ENCODE measurements at regions not wholly inside any gene's neighbourhood (a gene's known extent, or its start where the extent isn't known, plus 50 kb on each side); places are given as distances from the start of the nearest gene placed in this dataset.

- no peak for DNase-seq
These were observed 404.9 kb downstream of the GLRX3 start for GRCh38 chr10:130541090-130541489.

DNA sequence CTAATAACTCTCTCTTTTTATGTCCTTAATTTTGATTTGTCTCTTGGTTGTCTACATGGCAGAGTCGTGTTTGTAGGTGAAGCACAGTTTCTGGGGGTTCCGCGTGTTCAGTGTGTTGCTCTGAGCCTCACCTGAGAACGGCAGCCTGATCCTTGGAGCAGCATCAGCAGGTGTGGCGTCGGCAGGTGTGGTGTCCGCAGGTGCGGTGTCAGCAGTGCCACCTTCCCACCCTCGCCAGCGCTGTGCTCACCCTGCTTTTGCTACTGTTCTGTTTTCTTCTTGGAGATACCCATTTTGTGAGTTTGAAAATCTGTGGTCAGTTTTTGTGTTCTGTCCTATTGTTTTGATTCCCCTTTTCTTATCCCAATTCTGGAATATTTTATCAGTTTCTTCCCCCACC is 406.6 kb downstream of the GLRX3 start:
- DNase-seq: no peak

GRCh38 chr10:130543794-130544193 is 407.6 kb downstream of the GLRX3 start:
- DNase-seq: no peak

GRCh38 chr10:130545122-130545521 is 408.9 kb downstream of the GLRX3 start:
- no peak for DNase-seq

DNA sequence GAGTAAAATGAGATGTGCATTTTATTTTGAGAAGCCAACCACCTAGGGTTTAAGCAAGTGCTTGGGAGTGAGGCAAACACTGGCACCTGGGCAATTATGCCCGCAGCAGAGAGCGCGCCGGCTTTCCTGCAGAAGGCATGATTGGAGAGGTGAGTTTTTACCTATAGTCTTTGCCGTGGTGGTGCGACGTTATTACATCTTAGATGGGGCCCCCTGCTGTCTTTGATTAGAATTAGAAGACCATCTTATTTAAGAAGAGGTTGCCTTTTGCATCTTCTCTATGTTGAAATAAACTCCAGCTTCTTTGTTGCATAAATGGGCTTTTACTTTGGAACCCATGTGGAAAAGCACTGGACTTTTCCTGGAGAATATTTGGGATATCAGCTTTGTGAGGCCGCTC is 409.5 kb downstream of the GLRX3 start:
- no peak for DNase-seq

- no peak for DNase-seq
These were observed 410.6 kb downstream of the GLRX3 start for GRCh38 chr10:130546841-130547240.

GRCh38 chr10:130547368-130547767 is 411.2 kb downstream of the GLRX3 start:
- DNase-seq: no peak

GRCh38 chr10:130550952-130551674 is 414.9 kb downstream of the GLRX3 start:
- DNase-seq: no peak

DNA sequence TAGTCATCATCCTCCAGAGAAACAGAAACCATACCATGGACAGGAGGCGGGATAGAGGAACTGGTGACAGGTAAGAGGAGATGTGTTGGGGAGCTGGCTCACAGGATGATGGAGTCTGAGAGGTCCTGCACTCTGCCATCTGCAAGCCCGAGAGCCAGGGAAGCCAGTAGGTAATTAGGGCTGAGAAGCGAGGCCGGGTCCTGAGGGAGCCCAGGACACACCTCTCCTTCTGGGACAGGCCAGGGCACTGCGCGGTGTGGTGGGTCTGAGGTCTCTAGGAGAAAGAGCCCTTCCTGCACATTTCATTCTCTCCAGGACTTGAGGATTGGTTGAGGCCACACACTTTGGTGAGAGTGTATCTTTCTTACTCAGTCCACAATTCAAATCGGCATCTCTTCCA is 415.5 kb downstream of the GLRX3 start:
- no peak for DNase-seq

DNA sequence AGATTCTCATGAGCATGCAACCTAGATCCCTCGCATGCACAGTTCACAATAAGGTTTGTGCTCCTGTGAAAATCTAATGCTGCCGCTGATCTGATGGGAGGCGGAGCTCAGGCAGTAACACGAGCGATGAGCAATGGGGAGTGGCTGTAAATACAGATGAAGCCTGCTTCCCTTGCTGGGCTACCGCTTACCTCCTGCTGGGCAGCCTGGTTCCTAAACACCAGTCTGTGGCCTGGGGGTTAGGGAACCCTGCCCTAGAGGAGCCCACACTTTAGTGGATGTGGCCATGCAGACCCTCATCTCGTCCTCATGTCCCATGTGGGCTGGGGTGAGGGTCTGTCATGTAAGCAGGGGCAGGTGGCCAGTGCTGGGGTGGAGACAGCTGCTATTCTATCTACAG is 417.6 kb downstream of the GLRX3 start:
- no peak for DNase-seq

DNA sequence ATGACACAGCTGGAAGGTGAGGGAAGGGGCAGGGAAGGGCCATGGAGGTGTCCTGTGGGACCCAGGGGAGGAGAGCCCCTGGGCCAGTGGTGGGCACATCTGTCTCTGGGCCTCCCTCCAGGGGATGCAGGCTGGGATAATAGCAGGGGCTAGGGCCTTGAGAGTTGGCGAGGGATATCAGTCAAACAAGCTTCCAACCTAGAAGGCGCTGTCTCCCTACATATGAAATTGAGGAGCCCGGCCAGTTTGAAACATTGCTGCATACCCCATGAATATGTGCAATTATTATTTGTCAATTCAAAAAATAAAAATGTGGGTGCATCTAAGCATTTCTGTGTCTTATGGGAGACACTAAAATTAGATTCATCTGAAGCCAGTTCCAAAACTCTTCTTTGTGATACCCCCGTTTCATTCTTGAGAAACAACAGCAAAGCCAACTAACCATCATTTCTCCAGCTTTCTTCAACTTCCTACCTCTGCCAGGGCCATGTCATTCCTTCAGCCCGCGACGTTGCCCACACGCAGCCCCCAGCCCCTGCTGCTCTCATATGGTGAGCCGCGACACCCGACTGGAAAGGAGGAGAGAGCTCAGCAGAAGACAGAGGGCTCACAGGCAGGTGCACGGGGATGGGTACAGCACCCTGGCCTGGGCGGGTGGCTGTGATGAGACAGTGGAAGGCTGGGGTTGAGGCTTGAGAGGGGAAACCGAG is 418.7 kb downstream of the GLRX3 start:
- no peak for DNase-seq

- no peak for DNase-seq
These were observed 419.2 kb downstream of the GLRX3 start for GRCh38 chr10:130555411-130555750.

- DNase-seq: no peak
These were observed 421.1 kb downstream of the GLRX3 start for GRCh38 chr10:130557181-130557845.

DNA sequence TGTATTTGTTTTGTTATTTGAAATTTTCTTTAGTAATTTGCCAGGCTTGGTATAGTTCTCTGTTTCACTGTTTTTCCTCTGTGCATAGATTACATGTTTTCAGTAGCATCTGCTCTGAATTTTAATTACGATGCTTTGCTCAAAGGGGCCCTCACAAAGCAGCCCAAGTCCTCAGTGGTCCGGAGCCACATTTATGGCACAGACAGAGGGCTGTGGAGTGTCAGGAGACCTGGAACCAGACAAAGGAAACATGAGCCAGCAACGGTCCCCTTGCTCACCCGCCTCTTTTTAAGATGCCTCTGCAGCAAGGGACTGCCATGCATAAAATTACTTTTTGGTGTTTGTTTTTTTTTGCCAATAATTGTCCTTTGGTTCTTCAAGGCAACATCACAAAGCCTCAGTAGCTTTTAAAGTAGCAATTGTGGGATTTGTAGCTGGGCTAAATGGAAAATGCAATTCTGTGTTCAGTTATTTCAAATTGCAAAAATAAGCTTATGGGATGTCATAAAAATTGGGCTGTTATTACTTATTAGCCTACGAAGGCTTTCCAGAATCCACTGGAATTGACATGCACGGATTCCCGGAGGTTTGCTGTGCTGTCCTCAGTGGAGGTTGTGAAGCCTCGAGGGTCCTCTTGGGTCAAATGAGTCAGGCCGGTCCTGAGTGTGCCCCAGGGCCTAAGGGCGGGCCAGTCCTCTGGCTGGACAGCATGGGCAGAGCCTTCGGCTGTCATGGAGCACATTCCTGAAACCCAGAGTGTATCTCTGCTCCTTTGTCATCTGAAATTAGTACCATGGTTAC is 422.8 kb downstream of the GLRX3 start:
- no peak for DNase-seq

DNA sequence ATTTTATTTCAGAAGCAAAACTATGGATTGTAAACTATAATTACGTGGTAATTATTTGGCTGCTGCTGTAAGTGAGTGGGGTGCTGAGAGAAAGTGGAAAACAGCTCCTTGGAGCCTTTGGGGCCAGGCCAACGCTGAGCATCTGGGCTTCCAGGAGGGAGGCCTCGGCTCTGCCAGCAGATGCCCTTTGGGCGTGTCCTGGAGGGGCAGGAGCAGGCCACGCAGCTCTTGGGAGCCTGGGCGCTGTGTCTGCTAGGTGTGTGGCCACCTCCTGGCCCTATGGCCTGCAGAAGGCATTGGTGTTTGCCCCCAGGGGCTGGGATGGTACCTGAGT is 423.3 kb downstream of the GLRX3 start:
- DNase-seq: no peak

DNA sequence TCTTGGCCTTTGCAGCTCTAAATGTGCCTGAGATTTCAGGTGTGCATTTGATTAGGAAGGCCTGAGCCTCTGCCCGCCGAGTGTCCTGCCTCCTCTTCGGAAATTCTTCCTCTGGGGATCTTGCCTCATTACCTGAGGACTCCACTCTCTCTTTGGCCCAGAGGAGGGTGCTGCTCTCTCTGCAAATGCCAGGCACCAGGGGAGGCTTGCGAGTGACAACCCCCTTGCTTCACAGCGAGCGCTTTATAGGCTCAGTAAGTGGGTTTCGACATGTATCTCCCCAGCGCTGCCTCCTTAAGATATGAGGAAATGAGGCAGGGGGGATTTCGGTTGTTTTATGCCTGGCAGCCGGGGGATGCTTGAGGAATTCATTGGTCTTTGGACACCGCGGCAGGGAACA is 423.9 kb downstream of the GLRX3 start:
- no peak for DNase-seq

DNA sequence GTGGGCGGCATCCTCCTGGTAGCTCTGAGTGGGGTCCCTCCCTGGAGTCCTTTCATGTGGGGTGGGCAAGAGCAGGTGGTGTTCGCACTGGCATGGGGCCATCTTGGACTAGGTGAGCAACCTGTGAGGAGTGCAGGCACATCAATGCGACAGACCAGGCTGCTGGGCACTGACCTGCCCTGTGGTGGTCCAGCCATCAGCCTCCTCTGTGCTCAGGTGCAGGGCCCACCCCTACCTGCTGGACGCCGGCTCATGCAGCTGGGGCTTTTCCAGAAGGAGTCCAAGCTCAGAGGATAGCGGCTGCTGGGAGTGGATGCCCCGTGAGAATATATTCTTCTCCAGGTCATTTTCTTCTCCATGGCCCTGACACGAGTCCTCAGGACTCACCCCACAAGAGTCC is 424.4 kb downstream of the GLRX3 start:
- DNase-seq: no peak

DNA sequence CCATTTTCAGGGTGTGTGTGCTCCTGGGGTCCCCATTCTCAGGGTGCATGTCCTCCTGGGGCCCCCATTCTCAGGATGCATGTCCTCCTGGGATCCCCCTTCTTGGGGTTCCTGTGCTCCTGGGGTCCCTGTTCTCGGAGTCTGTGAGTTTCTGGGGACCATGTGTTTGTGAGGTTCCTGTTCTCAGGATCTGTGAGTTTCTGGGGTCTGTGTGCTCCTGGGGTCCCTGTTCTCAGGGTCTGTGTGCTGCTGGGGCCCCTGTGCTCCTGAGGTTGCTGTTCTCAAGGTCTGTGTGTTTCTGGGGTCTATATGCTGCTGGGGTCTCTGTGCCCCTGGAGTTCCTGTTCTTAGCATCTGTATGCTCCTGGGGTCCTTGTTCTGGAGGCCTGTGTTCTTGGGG is 425.5 kb downstream of the GLRX3 start:
- DNase-seq: no peak

DNA sequence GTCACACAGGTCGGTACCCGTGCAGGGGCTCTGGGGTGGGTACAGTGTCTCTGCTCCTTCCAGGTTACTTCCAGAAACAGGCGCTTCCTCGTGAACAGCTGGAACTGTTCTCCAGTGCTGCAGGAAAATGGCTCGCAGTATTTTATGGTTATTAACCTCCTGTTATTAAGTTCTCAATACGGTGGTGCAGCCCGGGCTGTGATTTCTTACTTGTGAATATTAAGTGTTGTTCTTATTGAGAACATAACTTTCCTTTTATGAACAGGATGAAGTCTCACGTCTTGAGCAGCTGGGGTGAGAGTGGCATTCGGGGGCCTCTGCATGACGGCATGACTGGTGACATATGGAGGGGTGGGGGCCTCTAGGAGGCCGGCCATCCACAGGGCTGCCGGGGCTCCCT is 430.8 kb downstream of the GLRX3 start:
- DNase-seq: no peak

DNA sequence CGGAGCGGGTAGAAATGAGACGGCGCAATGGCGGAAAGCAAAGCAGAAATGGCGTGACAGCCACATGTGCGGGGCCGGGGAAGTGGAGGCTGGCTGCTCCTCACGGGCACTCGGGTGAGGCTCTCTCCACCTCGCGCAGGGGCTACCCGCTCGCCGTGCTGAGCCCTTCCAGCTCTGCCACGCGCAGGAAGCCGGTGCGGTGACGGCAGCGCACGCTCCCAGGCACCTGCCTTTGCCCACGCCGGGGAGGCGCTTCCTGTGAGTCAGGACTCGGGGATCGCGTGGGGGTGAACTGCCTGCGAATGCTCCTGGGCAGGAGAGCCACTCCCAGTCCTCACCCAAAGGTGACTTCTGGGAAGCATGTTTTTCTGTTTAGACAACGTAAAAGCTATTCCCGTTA is 431.2 kb downstream of the GLRX3 start:
- no peak for DNase-seq

DNA sequence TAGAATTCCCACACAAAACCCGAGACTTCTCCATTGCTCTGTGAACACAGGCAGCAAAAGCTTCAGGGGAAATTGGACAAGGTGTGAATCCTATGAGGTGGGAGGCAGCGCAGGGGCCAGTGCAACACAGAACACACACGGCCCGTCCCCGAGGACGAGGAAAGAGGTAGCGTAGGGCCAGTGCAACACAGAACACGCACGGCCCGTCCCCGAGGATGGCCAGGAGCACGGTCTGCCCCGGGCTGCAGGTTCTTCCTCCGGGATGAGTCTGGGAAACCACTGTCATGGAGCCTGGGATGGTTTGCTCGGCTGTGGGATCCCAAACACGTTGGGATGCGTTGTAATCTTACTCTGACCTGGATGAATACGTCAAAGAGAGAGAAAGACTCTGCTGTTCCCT is 432.1 kb downstream of the GLRX3 start:
- no peak for DNase-seq

DNA sequence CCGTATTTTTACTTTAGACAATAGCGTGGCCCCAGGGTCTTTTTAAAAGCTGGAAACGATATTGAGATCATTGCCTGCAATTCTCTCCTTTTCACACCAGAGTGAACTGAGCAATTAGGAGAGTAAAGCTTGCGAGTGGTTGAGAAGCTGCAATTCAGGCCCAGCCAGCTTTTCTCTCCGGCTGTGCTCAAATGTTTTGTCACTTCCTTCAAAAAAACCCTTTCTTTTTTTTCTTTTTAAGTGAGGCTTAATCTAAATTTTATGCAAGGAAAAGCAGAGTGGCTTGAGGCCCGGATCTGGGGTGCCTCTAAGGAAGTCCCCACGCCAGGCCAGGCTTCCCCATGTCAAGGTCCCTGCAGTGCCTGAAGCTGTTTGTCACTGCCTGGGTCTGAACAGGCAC is 433.9 kb downstream of the GLRX3 start:
- DNase-seq: no peak

DNA sequence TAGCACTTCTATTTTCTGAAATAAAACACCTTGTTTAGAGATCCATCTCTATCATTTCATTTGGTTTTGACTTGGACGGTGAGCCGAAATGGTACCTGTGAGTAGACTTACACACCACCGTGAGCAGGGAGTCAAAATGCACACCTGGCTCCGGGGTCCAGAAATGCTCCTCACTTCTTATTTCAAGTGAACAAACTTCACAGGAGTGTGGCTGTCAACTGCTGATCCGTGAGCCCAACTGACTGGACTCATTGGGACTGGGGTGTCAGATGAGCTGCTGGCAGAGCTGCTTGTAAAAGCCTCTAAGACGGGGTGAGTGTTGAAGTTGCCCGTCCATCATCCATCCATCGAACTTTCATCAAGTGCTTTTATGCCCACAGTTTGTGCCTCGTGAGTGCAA is 435.5 kb downstream of the GLRX3 start:
- no peak for DNase-seq

- no peak for DNase-seq
These were observed 437.3 kb downstream of the GLRX3 start for GRCh38 chr10:130573446-130573845.

Data from SHP77 (cell line).